HG02885 (cell line): ENCODE measurements at regions not wholly inside any gene's neighbourhood (a gene's known extent, or its start where the extent isn't known, plus 50 kb on each side); places are given as distances from the start of the nearest gene placed in this dataset.
"Not testable (repeated sequence)": the region's sequence is repeated elsewhere in the genome, so short reads cannot be mapped to it uniquely, and the experiment has no call there.

Experiments
- ATAC-seq: cut with Tn5 transposase; IDR thresholded peaks from one replicate; pipeline ENCODE4 v1.9.1; 2021; ENCODE audit warnings: mild to moderate bottlenecking; ENCODE audit not compliant: unreplicated experiment, poor library complexity

- no peak for ATAC-seq
Observed at GRCh38 chr18:42365591-42365990, 410.6 kb downstream of the PIK3C3 start.

- ATAC-seq, result no peak
Observed at GRCh38 chr18:42373584-42373983, 418.6 kb downstream of the PIK3C3 start.

GRCh38 chr18:42374961-42375360 is 419.9 kb downstream of the PIK3C3 start:
- no peak for ATAC-seq

- ATAC-seq, result not testable (repeated sequence)
Observed at GRCh38 chr18:42378854-42379253, 423.8 kb downstream of the PIK3C3 start.

GRCh38 chr18:42381236-42381635 is 426.2 kb downstream of the PIK3C3 start:
- not testable (repeated sequence) for ATAC-seq

GRCh38 chr18:42392416-42392815 is 437.4 kb downstream of the PIK3C3 start:
- no peak for ATAC-seq

- ATAC-seq, result no peak
Observed at GRCh38 chr18:42392926-42393325, 437.9 kb downstream of the PIK3C3 start.

GRCh38 chr18:42394238-42394637 is 439.2 kb downstream of the PIK3C3 start:
- no peak for ATAC-seq

- ATAC-seq, result no peak
Observed at GRCh38 chr18:42401131-42401673, 446.2 kb downstream of the PIK3C3 start.

GRCh38 chr18:42404151-42404550 is 449.1 kb downstream of the PIK3C3 start:
- no peak for ATAC-seq

- no peak for ATAC-seq
Observed at GRCh38 chr18:42409005-42409404, 454.0 kb downstream of the PIK3C3 start.

- no peak for ATAC-seq
Observed at GRCh38 chr18:42412281-42412680, 457.2 kb downstream of the PIK3C3 start.

GRCh38 chr18:42412896-42413295 is 457.9 kb downstream of the PIK3C3 start:
- ATAC-seq, result no peak

GRCh38 chr18:42413870-42414269 is 458.8 kb downstream of the PIK3C3 start:
- no peak for ATAC-seq

- no peak for ATAC-seq
Observed at GRCh38 chr18:42414756-42415454, 459.9 kb downstream of the PIK3C3 start.

GRCh38 chr18:42417189-42417588 is 462.2 kb downstream of the PIK3C3 start:
- no peak for ATAC-seq

- no peak for ATAC-seq
Observed at GRCh38 chr18:42418121-42418520, 463.1 kb downstream of the PIK3C3 start.

- no peak for ATAC-seq
Observed at GRCh38 chr18:42425025-42425424, 470.0 kb downstream of the PIK3C3 start.

- ATAC-seq, result no peak
Observed at GRCh38 chr18:42426496-42427015, 471.5 kb downstream of the PIK3C3 start.

GRCh38 chr18:42429196-42429595 is 474.2 kb downstream of the PIK3C3 start:
- no peak for ATAC-seq

- ATAC-seq, result no peak
Observed at GRCh38 chr18:42436222-42436765, 481.3 kb downstream of the PIK3C3 start.

GRCh38 chr18:42437001-42437400 is 482.0 kb downstream of the PIK3C3 start:
- ATAC-seq, result no peak
